Adrenal gland (tissue), 5 donors: ENCODE measurements at regions not wholly inside any gene's neighbourhood (a gene's known extent, or its start where the extent isn't known, plus 50 kb on each side); places are given as distances from the start of the nearest gene placed in this dataset.

Experiments used
- CTCF ChIP-seq, 6 experiments: fragments of 450-650 bp in 4 of 6; fragments of 200-600 bp in 2 of 6; sonication (generic) in 1 of 6; IDR thresholded peaks; 1 replicate in 5 of 6; 2 replicates in 1 of 6; pipeline versions ENCODE4 v1.5.1 to v1.8.0; 2016 to 2021; ENCODE audit warnings: antibody characterized with exemption in 6 of 6, mild to moderate bottlenecking in 2 of 6, moderate library complexity in 1 of 6
- POLR2A ChIP-seq, 2 donors: fragments of 450-650 bp; IDR thresholded peaks; one replicate each; pipeline ENCODE4 v1.6.1; 2017; ENCODE audit warnings: antibody characterized with exemption in 2 of 2, mild to moderate bottlenecking in 2 of 2, moderate library complexity in 1 of 2
- donor health status: DM: no; HTN: no; CAD: no.

- TF ChIP-seq POLR2A (IDR thresholded peaks at IDR 0.05) (no peak), CTCF (IDR thresholded peaks at IDR 0.05) (no peak)
Measured at GRCh38 chr10:8908013-8908412, 853.5 kb downstream of the GATA3 start.
